Lung microvascular endothelial cell (primary cell): ENCODE measurements at regions not wholly inside any gene's neighbourhood (a gene's known extent, or its start where the extent isn't known, plus 50 kb on each side); places are given as distances from the start of the nearest gene placed in this dataset.

Experiments used
- DNase-seq, 2 donors: peaks; one replicate each; pipeline versions ENCODE4 v3.0.0 to v3.0.0-alpha.2; 2010; ENCODE audit warnings: low read depth in 2 of 2

GRCh38 chr17:17398188-17398942 is 78.4 kb upstream of the MED9 start:
- no peak for DNase-seq

- DNase-seq: no peak
These were observed 77.6 kb upstream of the MED9 start for GRCh38 chr17:17398943-17399926.

- DNase-seq: no peak
These were observed 76.7 kb upstream of the MED9 start for GRCh38 chr17:17400070-17400469.

GRCh38 chr17:17400566-17401184 is 76.1 kb upstream of the MED9 start:
- no peak for DNase-seq

GRCh38 chr17:17401271-17401781 is 75.5 kb upstream of the MED9 start:
- peak; percentile 12 to 42 for DNase-seq

GRCh38 chr17:17402558-17402957 is 74.2 kb upstream of the MED9 start:
- DNase-seq: peak; percentile 19 to 21

GRCh38 chr17:17403065-17403464 is 73.7 kb upstream of the MED9 start:
- DNase-seq: no peak

GRCh38 chr17:17403899-17404576 is 72.8 kb upstream of the MED9 start:
- DNase-seq: peak; percentile 28 to 46

- no peak for DNase-seq
These were observed 71.1 kb upstream of the MED9 start for GRCh38 chr17:17405673-17406072.

GRCh38 chr17:17406225-17406624 is 70.6 kb upstream of the MED9 start:
- DNase-seq: no peak

- peak; percentile 63 to 67 for DNase-seq
These were observed 68.5 kb upstream of the MED9 start for GRCh38 chr17:17408236-17408794.

- DNase-seq: no peak
These were observed 66.4 kb upstream of the MED9 start for GRCh38 chr17:17410357-17410756.

- DNase-seq: no peak
These were observed 65.1 kb upstream of the MED9 start for GRCh38 chr17:17411692-17412091.

- peak; percentile 33 to 55 for DNase-seq
These were observed 64.5 kb upstream of the MED9 start for GRCh38 chr17:17412326-17412725.

GRCh38 chr17:17413215-17413792 is 63.5 kb upstream of the MED9 start:
- DNase-seq: peak in 1 of 2 donors; percentile 32

GRCh38 chr17:17413821-17414220 is 63.0 kb upstream of the MED9 start:
- DNase-seq: no peak

GRCh38 chr17:17414341-17414805 is 62.4 kb upstream of the MED9 start:
- DNase-seq: peak in 1 of 2 donors; percentile 31

GRCh38 chr17:17415006-17415405 is 61.8 kb upstream of the MED9 start:
- no peak for DNase-seq

- DNase-seq: peak; percentile 88 to 91
These were observed 60.8 kb upstream of the MED9 start for GRCh38 chr17:17416007-17416399.
